Endothelial cell of umbilical vein (primary cell): ENCODE measurements at regions not wholly inside any gene's neighbourhood (a gene's known extent, or its start where the extent isn't known, plus 50 kb on each side); places are given as distances from the start of the nearest gene placed in this dataset.

ENCODE experiments used
- BruUV-seq: library from RNA; stranded (reverse); fragments of 400-500 nt; replicated peaks from 2 replicates; lab custom pipeline; 2021; lab: Mats Ljungman, UMichigan
- CTCF ChIA-PET: fragments of 300-600, 350-600 bp; sonication (Branson Sonifier 250); formaldehyde crosslinking; loops from one replicate; lab custom pipeline; 2021; ENCODE audit warnings: antibody characterized with exemption, inconsistent platforms; lab: Charles Lee
- POLR2A ChIA-PET: fragments of 300-600, 350-600 bp; sonication (Branson Sonifier 250); formaldehyde crosslinking; loops from one replicate; lab custom pipeline; 2021; ENCODE audit warnings: antibody characterized with exemption, inconsistent platforms; lab: Charles Lee
- DNase-seq: peaks from one replicate; pipeline ENCODE4 v3.0.0-alpha.2; 2011; ENCODE audit warnings: low read depth, low spot score
- FAIRE-seq: peaks from 2 replicates; lab custom pipeline; 2011; peaks lifted over from hg19 to GRCh38; lab: Jason Lieb, UNC
- H2AFZ ChIP-seq: 2 replicates; pipeline ENCODE4 v1.6.0; 2012; ENCODE audit warnings: low read depth, low read length, control low read depth, inconsistent platforms
- H3K27ac ChIP-seq: 2 replicates; pipeline ENCODE4 v1.5.1; 2011; ENCODE audit warnings: low read depth, mild to moderate bottlenecking, control low read depth, low read length, moderate library complexity; ENCODE audit not compliant: insufficient read depth
- H3K27me3 ChIP-seq, 2 experiments: 2 replicates each; pipeline versions ENCODE4 v1.6.0 to v1.6.1; 2011; ENCODE audit warnings: low read length in 2 of 2, mixed read lengths in 1 of 2; ENCODE audit not compliant: control insufficient read depth in 2 of 2, insufficient read depth in 2 of 2
- H3K36me3 ChIP-seq, 2 experiments: 2 replicates in 1 of 2; 3 replicates in 1 of 2; pipeline ENCODE4 v1.5.1; 2011; ENCODE audit warnings: low read length in 2 of 2, mild to moderate bottlenecking in 1 of 2, moderate library complexity in 1 of 2; ENCODE audit not compliant: control insufficient read depth in 2 of 2, insufficient read depth in 2 of 2; ENCODE audit errors: extremely low read depth in 1 of 2
- H3K4me1 ChIP-seq: 3 replicates; pipeline ENCODE4 v1.5.1; 2011; ENCODE audit warnings: mild to moderate bottlenecking, low read length; ENCODE audit not compliant: control insufficient read depth, insufficient read depth; ENCODE audit errors: extremely low read depth
- H3K4me2 ChIP-seq: 2 replicates; pipeline ENCODE4 v1.6.1; 2011; ENCODE audit warnings: low read length, control low read depth, mixed read lengths; ENCODE audit not compliant: insufficient read depth
- H3K4me3 ChIP-seq, 3 experiments: fragments of 200-600 bp in 1 of 3; sonication (generic), shearing (Covaris generic) in 1 of 3; replicated peaks in 1 of 3; 2 replicates each; pipeline ENCODE4 v1.5.1; 2011 to 2016; ENCODE audit warnings: control low read depth in 3 of 3, low read length in 3 of 3, mild to moderate bottlenecking in 2 of 3, inconsistent platforms in 1 of 3, low read depth in 1 of 3, moderate library complexity in 1 of 3; ENCODE audit not compliant: insufficient read depth in 1 of 3
- H3K79me2 ChIP-seq: 2 replicates; pipeline ENCODE4 v1.6.0; 2012; ENCODE audit warnings: low read length, inconsistent platforms; ENCODE audit not compliant: control insufficient read depth, insufficient read depth
- H3K9ac ChIP-seq: replicated peaks from 2 replicates; pipeline ENCODE3; 2011; ENCODE audit warnings: low read length, control low read depth; ENCODE audit not compliant: insufficient read depth; ENCODE audit errors: extremely low read depth
- H3K9me1 ChIP-seq: replicated peaks from 3 replicates; pipeline ENCODE4 v1.6.0; 2011; ENCODE audit warnings: mild to moderate bottlenecking, low read length; ENCODE audit not compliant: control insufficient read depth, insufficient read depth; ENCODE audit errors: extremely low read depth
- H3K9me3 ChIP-seq: replicated peaks from 2 replicates; pipeline ENCODE4 v1.5.1; 2012; ENCODE audit warnings: low read length, inconsistent platforms; ENCODE audit not compliant: control insufficient read depth, insufficient read depth
- H4K20me1 ChIP-seq: replicated peaks from 2 replicates; pipeline ENCODE3; 2011; ENCODE audit warnings: mild to moderate bottlenecking, low read length; ENCODE audit not compliant: control insufficient read depth, insufficient read depth; ENCODE audit errors: extremely low read depth
- CTCF ChIP-seq, 2 donors: IDR thresholded peaks; 1 replicate in 1 of 2; 2 replicates in 1 of 2; pipeline ENCODE4 v1.5.1; 2011; ENCODE audit warnings: low read length in 2 of 2, mild to moderate bottlenecking in 2 of 2, moderate library complexity in 2 of 2, control low read depth in 1 of 2, inconsistent platforms in 1 of 2, low read depth in 1 of 2; ENCODE audit not compliant: insufficient read depth in 1 of 2; ENCODE audit errors: extremely low read depth in 1 of 2
- EZH2 ChIP-seq: IDR thresholded peaks from 2 replicates; pipeline ENCODE4 v1.6.1; 2012; ENCODE audit warnings: borderline replicate concordance, low read depth, mild to moderate bottlenecking, moderate library complexity, low read length, inconsistent platforms; ENCODE audit not compliant: severe bottlenecking
- FOS ChIP-seq: IDR thresholded peaks from 2 replicates; pipeline ENCODE4 v1.6.1; 2011; ENCODE audit warnings: mild to moderate bottlenecking, low read length, moderate library complexity, borderline replicate concordance; ENCODE audit not compliant: insufficient read depth
- GATA2 ChIP-seq: IDR thresholded peaks from 2 replicates; pipeline ENCODE4 v1.7.0; 2011; ENCODE audit warnings: low read depth, mild to moderate bottlenecking, moderate library complexity, mixed read lengths, low read length; ENCODE audit not compliant: insufficient read length, insufficient read depth
- JUN ChIP-seq: IDR thresholded peaks from 2 replicates; pipeline ENCODE4 v1.6.1; 2011; ENCODE audit warnings: borderline replicate concordance, low read depth; ENCODE audit not compliant: insufficient read length, insufficient read depth
- MAX ChIP-seq: IDR thresholded peaks from 2 replicates; pipeline ENCODE4 v1.6.1; 2011; ENCODE audit not compliant: insufficient read depth, insufficient read length
- MYC ChIP-seq: IDR thresholded peaks from one replicate; pipeline ENCODE4 v1.6.1; 2011; ENCODE audit warnings: mild to moderate bottlenecking, low read depth, low read length
- POLR2A ChIP-seq: IDR thresholded peaks from 2 replicates; pipeline ENCODE4 v1.6.1; 2012; ENCODE audit warnings: low read depth, mild to moderate bottlenecking, control low read depth, low read length
- POLR2AphosphoS5 ChIP-seq: IDR thresholded peaks from 2 replicates; pipeline ENCODE4 v1.6.1; 2012; ENCODE audit warnings: low read depth, mild to moderate bottlenecking, control low read depth, low read length, moderate library complexity; ENCODE audit not compliant: insufficient read depth
- dilution Hi-C: fragments of 300-500 bp; cut with MboI; formaldehyde crosslinking; loops from one replicate; pipeline ENCODE4 v1.15.0; 2019; ENCODE audit warnings: low sequenced_read_pairs; ENCODE audit not compliant: extremely low pct_ligation_motif_present
- intact Hi-C: fragments of 100-400 bp; cut with micrococcal nuclease; formaldehyde crosslinking; loops from one replicate; pipeline ENCODE4 v1.10.0; 2022

- Histone ChIP-seq H3K27ac (no peak overlapping the region), H3K9me1 (no peaks in the 10 kb centered on the region), H3K4me3 (no peak overlapping the region), H3K4me1 (no peaks in the 10 kb centered on the region), H3K9me3 (no peaks in the 10 kb centered on the region), H3K79me2 (no peaks in the 10 kb centered on the region), H4K20me1 (no peaks in the 10 kb centered on the region), H3K27me3 (no peaks in the 10 kb centered on the region), H2AFZ (no peak overlapping the region), H3K9ac (no peak overlapping the region), H3K36me3 (no peaks in the 10 kb centered on the region), H3K4me2 (no peak overlapping the region)
- ChIA-PET POLR2A (no interaction called here), CTCF (no interaction called here)
- DNase-seq = no peak
- no TSS peak for BruUV-seq
- no peak for FAIRE-seq
- TF ChIP-seq MYC (no peak), JUN (no peak), MAX (no peak), POLR2AphosphoS5 (no peak), EZH2 (no peak), FOS (no peak), CTCF (IDR thresholded peaks at IDR 0.05; ENCODE audit: extremely low read depth in 1 of 2, insufficient read depth in 1 of 2, low read depth in 1 of 2, low read length in 2 of 2) (no peak), POLR2A (no peak), GATA2 (no peak)
- dilution Hi-C loops = no loop called here
- intact Hi-C loops = no loop called here
These were observed 881.5 kb downstream of the C6orf118 start for GRCh38 chr6:164427728-164428402.
